NCI-H524 (cell line): ENCODE measurements at regions not wholly inside any gene's neighbourhood (a gene's known extent, or its start where the extent isn't known, plus 50 kb on each side); places are given as distances from the start of the nearest gene placed in this dataset.

Experiments
- DNase-seq, 2 experiments: peaks; one replicate each; lab custom pipeline; 2025; lab: John Stamatoyannopoulos, UW

DNA sequence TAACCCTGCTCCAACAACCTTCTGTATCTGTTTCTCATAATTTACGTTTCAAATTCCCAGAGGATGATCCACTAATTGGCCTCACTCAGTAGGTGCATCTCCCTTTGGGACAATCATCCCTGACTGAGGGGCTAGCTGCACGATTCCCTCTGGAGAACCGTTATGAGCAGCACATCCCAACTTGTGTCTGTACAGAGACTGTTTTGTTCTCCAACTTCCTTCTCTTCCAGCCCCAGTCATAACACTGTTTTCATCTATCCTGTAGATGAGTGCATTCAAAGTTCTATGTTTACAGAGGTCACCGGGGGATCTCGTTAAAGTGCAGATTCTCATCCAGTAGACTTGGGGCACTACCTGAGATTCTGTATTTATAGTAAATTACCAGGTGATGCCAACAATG lies 187.2 kb downstream of the REEP3 start:
- no peak for DNase-seq

DNA sequence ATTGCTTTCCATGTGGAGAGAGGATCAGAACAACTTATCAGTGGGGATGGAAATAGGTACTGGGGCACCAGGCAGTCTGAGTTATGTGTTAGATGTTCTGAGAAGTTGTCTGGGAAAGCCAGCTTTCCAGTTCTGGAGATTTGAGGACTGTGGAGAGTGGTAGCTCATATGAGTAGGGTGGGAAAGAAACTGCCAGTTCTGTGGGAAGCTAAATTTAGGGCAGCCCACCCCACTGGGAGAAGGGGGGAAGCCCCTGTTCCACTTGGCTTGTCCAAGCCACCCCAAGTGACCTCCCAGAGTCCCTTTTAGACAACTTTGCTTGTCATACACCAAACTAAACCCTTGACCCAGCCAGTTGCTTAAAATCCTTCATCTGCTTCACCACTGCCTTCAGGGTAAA lies 189.5 kb downstream of the REEP3 start:
- no peak for DNase-seq

DNA sequence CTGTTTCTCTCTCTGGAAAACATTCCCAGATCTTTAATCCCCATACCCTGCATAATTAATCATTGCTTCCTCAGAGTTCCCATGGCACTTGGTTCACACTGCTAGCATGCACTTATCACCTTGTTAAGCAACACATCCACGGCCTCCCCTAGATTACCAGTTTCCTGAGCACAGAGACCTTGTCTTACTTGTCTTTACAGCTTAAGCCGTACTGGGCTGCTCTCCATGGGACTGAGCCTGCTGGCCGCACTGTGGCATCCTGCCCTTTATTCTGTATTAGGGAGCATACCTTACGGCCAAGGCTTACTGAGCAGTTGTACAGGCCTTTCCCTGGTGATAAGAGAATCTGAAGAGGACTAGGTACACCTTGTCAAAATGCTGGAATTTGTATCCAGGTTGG lies 190.2 kb downstream of the REEP3 start:
- no peak for DNase-seq

DNA sequence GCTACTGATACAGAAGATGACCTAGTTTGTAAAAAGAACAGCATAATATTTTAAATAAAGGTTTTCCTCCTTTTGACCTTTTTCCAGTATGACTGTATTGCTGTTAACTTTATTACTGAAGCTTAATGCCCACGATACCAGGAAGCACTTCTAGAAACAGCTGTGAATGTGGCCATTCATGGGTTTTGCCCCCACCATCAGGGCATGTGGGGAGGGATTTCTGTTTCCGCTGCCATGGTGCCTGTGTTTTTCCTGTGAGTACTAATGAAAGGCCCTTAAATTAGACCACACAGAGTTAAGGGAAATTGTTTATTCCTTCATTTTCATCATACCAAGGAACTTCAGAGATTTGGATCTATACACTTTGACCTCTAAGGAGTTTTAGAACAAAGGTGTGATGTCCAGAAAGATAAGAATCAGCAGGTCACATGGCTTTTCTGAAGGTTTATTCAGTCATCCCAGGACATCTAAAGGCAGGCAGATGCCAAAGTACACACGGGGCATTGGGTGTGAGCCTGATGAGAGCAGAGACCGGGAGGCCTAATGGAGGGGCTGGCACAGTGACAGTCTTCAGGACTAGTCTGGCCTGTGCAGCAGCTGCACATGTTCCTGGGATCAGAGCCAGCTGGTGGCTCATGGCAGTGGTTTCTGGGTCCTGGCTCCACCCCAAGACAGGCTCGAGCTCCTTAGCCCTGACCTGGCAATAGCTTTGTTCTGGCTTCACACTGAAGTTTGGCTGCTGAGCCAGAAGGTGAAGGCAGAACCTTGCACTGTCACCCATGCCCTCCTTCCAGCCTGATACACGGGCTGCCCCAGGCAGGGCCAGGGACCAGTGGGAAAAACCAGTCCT lies 190.9 kb downstream of the REEP3 start:
- DNase-seq, result peak; percentile 65 to 78

DNA sequence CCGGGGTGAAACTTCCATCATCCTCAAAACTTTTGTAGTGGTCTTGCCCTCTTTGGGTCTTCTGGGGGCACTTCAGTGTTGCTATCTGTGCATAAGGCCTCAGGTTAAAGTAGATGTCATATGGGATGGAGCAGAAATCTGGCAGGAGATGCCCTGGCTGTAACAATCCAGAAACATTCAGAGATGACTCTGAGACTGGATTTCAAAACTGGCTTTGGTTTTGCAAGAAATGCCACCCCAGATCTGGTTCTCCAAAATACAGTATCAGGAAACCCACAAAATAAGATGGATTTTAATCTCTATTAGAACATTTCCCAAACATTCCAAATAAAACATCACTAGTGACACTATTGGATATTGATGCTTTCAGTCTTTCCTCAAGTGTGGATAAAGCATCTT lies 191.5 kb downstream of the REEP3 start:
- no peak for DNase-seq

DNA sequence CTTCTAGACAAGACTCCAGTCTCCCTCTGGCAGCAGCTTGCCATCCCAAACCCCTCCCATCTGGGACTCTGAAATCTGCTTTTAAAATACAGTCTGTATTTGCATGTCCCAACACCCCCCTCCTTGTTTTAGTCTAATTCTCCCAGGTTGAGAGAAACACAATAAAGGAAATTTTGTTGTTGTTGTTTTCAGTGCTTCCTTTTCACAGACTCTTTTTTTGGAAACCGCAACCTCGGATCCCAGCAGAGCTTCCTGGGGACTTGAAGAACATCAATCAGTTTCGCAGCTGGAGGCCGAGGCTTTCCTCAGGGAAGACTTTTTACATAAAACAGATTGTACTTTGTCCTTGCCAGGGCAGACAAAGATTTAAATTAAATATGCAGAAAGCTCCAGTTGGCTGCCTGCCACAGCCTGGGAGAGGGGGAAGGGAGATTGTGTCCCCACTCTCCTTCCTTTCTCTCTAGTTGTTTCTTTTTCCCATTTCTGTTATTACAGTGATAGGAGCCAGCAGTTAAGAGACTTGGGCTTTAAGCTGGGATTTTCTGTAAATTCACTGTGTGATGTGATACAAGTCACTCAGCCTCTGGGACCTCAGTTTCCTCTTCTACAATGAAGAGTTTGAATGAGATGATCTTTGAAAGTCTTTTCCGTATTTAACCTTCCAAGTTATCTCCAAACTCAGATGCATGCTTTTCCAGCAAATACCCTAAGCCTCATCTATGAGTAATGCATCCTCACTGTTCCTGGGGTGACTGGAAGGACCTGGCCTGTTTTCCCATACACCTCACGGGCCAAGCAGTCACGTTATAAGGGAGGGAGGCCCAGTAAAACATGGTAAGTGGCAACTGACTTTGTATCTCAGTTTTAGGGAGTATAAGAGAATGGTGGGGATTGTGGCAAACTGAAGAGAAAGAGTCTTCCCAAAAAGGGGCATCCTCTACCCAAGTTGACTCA lies 192.3 kb downstream of the REEP3 start:
- DNase-seq, result peak; percentile 29 to 72

DNA sequence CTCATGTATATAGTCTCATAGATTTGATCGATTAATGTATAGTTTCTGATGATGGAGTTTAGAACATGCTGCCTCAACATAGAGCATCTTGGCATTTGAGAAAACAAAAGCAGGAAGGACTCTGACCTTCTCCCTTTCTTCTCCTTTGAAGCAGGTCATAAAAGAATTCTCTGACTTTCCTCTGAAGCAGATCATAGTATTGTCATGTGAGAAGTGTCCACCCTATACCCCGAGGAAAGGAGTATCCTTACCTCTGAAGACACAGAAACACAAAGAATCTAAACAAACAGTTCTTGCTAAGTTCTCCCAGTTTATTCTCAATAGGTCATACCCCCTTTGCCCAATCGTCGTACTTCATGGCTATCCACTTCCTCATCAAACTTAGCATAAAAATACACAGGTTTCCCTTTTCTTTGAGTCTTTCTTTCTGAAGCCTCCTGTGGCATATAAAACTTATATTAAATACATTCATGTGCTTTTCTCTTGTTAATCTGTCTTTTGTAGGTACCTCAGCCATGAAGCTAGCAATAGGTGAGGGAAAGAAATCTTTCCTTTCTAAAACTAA lies 194.9 kb downstream of the REEP3 start:
- no peak for DNase-seq

DNA sequence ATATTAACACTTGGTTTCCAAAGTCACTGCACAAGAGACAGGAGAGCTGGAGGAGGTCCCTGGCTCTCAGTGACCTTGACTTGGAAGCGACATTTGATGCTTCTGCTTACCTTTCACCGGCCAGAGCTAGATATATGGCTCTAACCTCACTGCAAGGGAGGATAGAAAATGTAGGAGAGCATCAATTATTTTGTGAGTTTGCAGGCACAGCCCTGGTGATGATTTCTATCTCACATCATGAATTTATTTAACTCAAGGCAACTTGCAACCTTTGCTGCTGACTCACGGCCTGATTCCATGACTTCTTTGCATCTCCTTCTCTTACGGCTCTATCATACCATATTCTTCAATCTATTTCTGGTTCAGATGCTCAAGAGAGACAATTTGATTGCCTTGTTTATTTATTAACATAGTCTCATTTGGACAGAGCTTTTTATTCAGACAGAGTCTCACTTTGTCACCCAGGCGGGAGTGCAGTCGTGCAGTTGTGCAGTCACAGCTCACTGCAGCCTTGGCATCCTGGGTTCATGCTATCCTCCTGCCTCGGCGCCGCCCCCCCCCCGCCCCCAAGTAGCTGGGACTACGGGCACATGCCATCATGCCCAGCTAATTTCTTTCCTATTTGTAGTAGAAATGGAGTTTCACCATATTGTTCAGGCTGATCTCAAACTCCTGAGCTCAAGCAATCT lies 196.0 kb downstream of the REEP3 start:
- no peak for DNase-seq

DNA sequence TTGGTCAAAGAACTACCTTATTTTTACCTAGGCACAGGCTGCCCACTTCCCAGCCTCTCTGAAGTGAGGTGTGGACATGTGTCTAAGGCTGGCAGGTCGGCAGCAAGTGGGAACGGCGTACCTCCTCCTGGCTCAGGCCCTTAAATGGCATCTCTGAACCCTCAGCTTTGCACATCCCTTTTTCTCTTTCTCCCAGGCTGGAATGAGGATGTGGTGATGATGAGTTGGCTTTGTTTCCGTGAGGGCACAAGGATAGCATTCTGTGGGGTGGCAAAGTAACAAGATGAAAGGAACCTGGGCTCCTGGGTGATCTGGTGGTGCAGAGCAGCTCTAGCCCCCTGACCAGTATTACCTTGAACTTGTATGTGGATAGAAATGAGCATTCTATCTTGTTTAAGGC lies 196.8 kb downstream of the REEP3 start:
- DNase-seq, result no peak

DNA sequence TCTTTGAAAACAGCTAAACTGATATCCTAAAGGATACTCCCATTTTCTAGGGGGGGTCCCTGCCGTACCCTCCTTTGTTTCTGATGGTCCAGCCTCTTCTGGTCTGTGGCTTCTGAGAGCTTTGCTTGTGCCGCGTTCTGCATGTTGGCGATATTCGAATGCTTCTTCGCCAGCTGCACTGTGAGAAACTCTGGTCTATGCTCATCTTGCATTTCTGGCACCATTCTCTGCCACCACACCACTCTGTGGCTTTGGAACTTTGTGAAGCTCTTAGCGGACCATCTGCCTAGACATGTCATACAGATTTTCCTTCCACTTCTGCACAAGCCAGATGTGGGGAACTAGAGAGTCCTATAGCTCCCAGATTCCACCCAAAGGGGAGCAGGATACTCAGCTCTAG lies 197.2 kb downstream of the REEP3 start:
- peak in 1 of 2 experiments; percentile 2 for DNase-seq

DNA sequence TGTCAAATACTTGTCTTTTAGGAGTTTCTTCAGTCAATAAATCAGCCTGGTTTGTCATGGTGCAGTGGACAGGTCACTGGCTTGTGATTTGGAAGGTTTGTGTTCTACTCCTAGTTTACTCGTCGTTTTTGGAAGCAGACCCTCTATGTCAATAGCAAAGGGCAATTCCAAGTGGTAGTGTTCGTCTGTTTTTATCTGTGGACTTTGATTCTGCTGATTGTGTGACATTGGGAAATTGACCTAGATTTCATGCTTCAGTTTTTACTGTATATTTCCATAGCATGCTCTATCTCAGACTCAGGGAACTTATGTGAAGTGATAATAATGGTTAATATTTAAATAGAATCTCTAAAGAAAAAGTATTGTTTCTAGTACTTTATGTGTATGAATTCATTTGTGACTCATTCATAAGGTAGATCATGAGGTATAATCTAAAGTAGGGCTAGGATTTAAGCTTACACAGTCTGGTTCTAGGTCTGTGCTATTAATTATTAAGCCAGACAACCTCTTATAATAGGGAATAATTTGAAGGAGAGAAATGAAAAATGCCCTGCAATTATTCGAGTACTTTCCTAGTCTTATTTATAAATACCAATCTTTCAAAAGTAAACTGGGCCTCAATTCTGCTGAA lies 198.1 kb downstream of the REEP3 start:
- no peak for DNase-seq

DNA sequence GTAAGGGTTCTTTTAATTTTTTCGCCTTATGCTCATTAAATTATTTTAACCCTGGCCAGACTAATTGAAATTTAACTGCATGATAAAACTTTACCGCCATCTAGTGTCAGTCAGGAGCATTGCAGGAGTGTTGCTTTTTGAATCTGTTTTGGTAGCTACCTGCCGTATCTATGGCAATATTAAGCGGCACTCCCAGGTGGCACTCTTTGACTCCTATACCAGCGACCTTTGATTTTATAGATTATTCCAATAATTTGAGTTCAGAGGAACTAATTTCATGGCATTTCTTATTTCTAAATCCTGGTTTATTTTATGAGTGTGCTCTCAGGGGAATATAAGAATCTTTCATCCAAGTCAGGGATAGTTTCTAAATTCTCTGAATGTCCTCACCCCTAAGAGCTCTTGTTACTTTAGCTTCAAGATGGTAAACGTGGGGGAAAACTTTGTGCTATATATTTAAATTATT lies 198.9 kb downstream of the REEP3 start:
- DNase-seq, result peak in 1 of 2 experiments; percentile 38

DNA sequence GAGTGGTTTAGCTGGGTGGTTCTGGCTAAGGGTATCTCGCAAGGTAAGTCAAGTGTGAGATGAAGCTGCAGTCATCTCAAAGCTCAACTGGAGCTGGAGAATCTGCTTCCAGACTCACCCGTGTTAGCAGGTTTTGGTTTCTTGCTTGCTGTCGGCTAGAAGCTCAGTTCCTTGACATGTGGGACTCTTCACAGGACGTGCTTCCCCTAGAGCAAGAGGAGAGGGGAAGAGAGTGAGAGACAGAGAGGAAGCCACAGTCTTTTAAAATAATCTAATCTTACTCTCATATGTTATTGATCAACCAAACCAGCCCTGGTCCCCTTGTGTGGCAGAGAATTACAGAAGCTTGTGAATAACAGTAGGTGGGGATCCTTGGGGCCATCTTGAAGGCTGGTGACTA lies 199.5 kb downstream of the REEP3 start:
- no peak for DNase-seq

DNA sequence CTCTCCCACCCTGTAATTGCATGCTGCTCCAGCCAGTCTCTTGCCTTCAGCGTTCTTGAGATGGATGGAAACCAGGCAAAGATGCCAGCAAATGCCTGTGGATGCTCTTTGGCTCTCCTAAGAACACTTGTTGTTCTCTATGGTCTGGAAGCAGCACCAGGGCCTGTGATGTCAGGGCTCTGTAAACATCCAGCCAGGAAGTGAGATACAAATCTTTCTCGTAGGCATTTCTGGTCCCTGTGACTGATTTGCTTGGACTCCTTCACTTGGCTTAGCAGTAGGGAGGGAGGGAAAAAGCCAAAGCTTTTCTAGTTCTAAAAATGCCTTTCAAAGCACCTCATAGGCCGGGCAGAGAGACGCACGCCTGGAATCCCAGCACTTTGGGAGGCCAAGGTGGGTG lies 201.3 kb downstream of the REEP3 start:
- DNase-seq, result no peak

DNA sequence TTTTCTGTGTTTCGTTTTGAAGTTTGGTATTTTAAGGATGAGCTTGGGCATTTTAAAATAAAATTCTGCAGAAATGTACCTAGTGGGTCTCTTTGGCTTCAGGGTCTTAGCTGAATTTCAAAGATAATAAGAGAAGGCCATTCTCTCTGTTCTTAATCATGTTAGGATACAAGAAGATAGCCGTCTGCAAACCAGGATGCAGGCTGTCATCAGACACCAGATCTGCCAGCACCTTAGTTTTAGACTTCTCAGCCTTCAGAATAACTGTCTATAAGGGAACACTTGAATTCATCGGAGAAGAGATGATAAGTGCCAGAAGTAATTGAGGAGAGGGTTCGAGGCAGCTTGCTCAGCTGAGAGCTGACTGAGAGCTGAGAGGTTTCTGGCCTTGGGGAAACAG lies 202.1 kb downstream of the REEP3 start:
- no peak for DNase-seq

DNA sequence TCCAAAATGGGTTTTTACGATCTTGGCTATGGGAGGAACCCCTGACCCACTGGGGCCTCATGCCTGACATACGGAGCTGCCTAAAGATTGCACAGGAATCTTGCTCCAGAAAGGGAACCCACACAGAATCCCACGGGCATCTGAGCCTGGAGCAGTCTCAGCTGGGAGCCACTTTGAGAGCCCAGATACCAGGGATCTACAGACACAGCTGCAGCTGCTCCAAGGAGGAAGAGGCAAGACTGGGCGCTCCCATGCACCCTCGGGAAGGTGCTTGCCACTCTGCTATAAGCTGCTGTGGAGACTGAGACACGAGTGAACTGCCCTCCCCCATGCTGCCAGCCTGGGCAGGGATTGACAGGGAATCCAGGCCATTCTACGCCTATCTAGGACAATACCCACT lies 202.5 kb downstream of the REEP3 start:
- DNase-seq, result peak in 1 of 2 experiments; percentile 1

DNA sequence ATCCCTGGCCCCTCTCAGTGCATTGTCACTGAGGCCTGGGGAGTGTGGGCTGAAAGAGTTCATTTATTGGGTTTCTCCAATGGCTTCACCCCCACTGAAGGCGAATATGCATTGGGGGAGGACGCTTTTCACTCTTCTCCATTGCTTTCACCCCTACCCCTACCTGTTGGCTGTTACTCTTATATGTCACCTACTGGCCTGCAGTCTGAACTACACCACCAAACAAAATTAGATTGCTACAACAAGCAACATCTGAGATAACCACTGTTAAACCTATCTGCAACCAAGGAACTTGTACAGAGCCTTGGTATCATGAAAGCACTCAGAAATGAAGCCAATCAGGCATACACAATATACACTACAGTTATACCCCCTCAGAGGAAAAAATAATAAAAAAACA lies 203.7 kb downstream of the REEP3 start:
- no peak for DNase-seq

DNA sequence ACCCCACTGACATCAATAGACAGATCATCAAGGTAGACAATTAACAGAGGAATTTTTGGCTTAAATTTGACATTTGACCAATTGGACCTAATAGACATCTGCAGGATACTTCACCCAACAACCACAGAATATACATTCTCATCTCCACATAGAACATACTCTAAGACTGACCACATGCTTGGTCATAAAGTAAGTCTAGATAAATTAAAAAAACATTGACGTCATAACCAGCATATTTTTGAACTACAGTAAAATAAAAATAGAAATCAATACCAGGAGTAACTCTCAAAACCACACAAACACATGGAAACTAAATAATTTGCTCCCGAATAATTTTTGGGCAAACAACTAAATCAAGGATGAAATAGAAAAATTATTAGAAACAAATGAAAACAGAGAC lies 205.7 kb downstream of the REEP3 start:
- no peak for DNase-seq

DNA sequence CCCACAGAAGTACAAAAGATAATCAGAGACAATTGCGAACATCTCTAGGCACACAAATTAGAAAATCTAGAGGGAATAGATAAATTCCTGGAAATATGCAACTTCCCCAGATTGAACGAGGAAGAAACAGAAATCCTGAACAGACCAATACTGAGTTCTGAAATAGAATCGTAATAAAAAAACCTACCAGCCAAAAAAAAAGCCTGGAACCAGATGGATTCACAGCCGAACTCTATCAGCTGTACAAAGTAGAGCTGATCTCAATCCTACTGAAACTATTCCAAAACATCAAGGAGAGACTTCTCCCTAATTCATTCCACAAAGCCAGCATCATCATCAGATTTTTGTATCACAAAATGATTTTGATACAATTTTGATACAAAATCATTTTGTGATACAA lies 206.4 kb downstream of the REEP3 start:
- DNase-seq, result no peak

DNA sequence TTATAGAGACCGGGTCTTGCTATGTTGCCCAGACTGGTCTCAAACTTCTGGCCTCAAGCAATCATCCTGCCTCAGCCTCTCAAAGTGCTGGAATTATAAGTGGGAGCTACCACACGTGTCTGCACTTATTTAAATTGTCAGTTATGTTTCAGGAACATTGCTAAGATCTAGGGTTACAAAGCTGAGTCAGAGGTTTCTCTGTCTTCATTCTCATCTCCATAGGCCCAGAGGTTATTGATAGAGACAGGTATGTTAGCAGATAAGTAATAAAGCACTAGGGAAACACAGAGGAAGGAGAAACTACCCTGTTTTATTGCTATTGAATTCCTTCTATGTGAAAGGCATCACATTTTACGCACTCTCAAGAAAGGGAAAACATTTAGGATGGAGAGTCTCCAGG lies 214.1 kb downstream of the REEP3 start:
- DNase-seq, result no peak

DNA sequence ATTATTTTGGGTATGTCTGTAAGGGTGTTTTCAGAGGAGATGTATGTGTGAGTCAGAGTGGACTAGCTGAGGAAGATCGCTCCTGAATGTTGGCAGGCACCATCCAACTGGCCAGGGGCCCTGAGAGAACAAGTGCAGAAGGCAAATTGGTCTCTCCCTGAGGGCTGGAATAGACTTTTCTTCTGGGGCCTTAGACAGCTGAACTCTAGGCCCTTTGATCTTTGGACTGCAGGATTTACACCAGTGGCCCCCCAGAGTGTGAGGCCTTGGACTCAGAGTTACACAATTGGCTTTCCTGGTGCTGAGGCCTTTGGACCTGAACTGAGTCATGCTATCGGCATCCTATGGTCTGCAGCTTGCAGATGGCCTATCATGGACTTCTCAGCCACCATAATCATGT lies 217.2 kb downstream of the REEP3 start:
- DNase-seq, result no peak
